SU-DHL-6 (cell line): ENCODE measurements at regions not wholly inside any gene's neighbourhood (a gene's known extent, or its start where the extent isn't known, plus 50 kb on each side); places are given as distances from the start of the nearest gene placed in this dataset.

Experiments used
- H2AFZ ChIP-seq: fragments of 200-600 bp; sonication (generic); 2 replicates; pipeline ENCODE4 v1.6.1; 2014; ENCODE audit warnings: low read depth, mild to moderate bottlenecking, moderate library complexity, mixed read lengths, antibody characterized with exemption, low read length; ENCODE audit not compliant: severe bottlenecking
- H3F3A ChIP-seq: fragments of 200-600 bp; shearing (Covaris generic); 2 replicates; pipeline ENCODE4 v1.6.0; 2016; ENCODE audit warnings: antibody characterized with exemption, mild to moderate bottlenecking; ENCODE audit not compliant: insufficient read depth
- H3K27ac ChIP-seq: fragments of 200-600 bp; sonication (generic); 2 replicates; pipeline ENCODE4 v1.5.1; 2016; ENCODE audit warnings: low read depth, mild to moderate bottlenecking, low read length, moderate library complexity, mixed read lengths
- H3K27me3 ChIP-seq: fragments of 200-600 bp; sonication (generic), shearing (Covaris generic); 2 replicates; pipeline ENCODE4 v1.6.0; 2014; ENCODE audit warnings: mild to moderate bottlenecking, low read length
- H3K36me3 ChIP-seq: fragments of 200-600 bp; sonication (generic); 2 replicates; pipeline ENCODE4 v1.6.1; 2014; ENCODE audit warnings: mild to moderate bottlenecking, low read length, mixed read lengths
- H3K4me2 ChIP-seq: fragments of 300-600, 200-600 bp; shearing (Covaris generic), sonication (generic); 2 replicates; pipeline ENCODE4 v1.6.0; 2014; ENCODE audit warnings: low read length, low read depth, mild to moderate bottlenecking; ENCODE audit not compliant: poor library complexity, severe bottlenecking
- H3K4me3 ChIP-seq: fragments of 200-600 bp; sonication (generic); 2 replicates; pipeline ENCODE4 v1.5.1; 2014; ENCODE audit warnings: antibody characterized with exemption, low read length, mild to moderate bottlenecking, mixed read lengths; ENCODE audit not compliant: insufficient read depth, poor library complexity, severe bottlenecking
- H3K79me2 ChIP-seq: fragments of 200-600 bp; sonication (generic); 2 replicates; pipeline ENCODE4 v1.6.1; 2014; ENCODE audit warnings: mild to moderate bottlenecking, low read length, moderate library complexity; ENCODE audit not compliant: insufficient read depth
- H3K9ac ChIP-seq: fragments of 200-600 bp; sonication (generic); 2 replicates; pipeline ENCODE4 v1.7.0; 2014; ENCODE audit warnings: mild to moderate bottlenecking, low read length
- H3K9me2 ChIP-seq: fragments of 200-600 bp; sonication (generic); replicated peaks from 2 replicates; pipeline ENCODE4 v1.6.1; 2014; ENCODE audit warnings: low read length; ENCODE audit not compliant: insufficient read depth
- H3K9me3 ChIP-seq: fragments of 200-600 bp; sonication (generic); 2 replicates; pipeline ENCODE4 v1.6.1; 2014; ENCODE audit warnings: low read length, mixed read lengths; ENCODE audit not compliant: insufficient read depth
- H4K20me1 ChIP-seq: fragments of 200-600 bp; sonication (generic); 2 replicates; pipeline ENCODE4 v1.6.1; 2014; ENCODE audit warnings: low read depth, mild to moderate bottlenecking, antibody characterized with exemption, low read length, moderate library complexity, mixed read lengths
- CTCF ChIP-seq: fragments of 200-600 bp; sonication (generic); IDR thresholded peaks from one replicate; pipeline ENCODE4 v1.5.1; 2017; ENCODE audit warnings: antibody characterized with exemption, mild to moderate bottlenecking, low read length, moderate library complexity; ENCODE audit not compliant: insufficient read depth, poor library complexity, severe bottlenecking
- EZH2phosphoT487 ChIP-seq: fragments of 200-600 bp; sonication (generic), shearing (Covaris generic); conservative IDR thresholded peaks from 2 replicates; pipeline ENCODE4 v1.6.1; 2018; ENCODE audit warnings: mild to moderate bottlenecking, antibody characterized with exemption, low read length, moderate library complexity, mixed read lengths

- Histone ChIP-seq H4K20me1 (no peaks in the 10 kb centered on the region), H3K27me3 (no peaks in the 10 kb centered on the region), H3F3A (no peaks in the 10 kb centered on the region), H3K4me3 (no peak overlapping the region), H3K9me3 (no peaks in the 10 kb centered on the region), H3K79me2 (no peaks in the 10 kb centered on the region), H3K4me2 (no peak overlapping the region), H3K27ac (no peak overlapping the region), H3K9ac (no peak overlapping the region), H3K9me2 (no peaks in the 10 kb centered on the region), H3K36me3 (no peaks in the 10 kb centered on the region), H2AFZ (no peak overlapping the region)
- TF ChIP-seq CTCF (no peak), EZH2phosphoT487 (no peak)
Observed at GRCh38 chr2:111617299-111618225, 266.4 kb downstream of the ANAPC1 start.

DNA sequence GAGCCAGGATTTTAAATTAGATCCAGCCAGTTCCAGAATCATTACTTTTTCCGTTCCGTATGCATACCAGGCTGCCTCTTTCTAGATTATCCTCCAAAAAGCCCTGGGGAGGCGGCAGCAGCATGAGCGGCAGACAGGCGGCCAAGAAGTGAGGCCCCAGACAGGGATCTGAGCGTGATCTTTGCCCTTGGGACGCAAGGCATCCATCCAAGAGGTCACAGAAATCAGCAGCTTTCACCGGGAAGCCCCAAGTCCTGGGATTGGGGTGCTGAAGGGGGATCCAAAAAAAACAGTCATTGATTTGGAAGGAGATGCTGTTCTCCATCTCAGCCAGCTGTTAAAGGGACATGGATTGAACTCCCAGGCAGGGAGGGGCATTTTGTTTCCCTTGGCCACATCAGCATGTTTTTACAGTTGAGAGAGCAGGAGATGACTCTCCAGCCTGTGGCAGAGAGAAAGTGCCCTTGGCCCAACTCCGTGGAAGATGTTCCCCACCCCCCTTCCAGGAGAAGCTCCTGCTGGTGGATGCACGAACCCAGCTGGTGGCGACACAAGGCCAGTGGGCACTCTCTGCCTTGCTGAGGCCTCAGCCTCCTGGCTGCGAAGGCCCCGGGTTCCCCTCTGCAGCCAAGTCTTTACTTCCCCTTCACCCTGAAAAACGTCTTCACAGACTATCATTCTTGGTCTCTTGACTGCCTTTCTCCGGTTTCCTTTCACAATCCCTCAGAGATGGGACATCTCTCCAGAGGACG lies 265.6 kb downstream of the ANAPC1 start:
- Histone ChIP-seq H4K20me1 (no peaks in the 10 kb centered on the region), H2AFZ (no peak overlapping the region), H3K4me3 (no peak overlapping the region), H3K27ac (no peak overlapping the region), H3K9me3 (no peaks in the 10 kb centered on the region), H3K9me2 (no peaks in the 10 kb centered on the region), H3K36me3 (no peaks in the 10 kb centered on the region), H3K79me2 (no peaks in the 10 kb centered on the region), H3K27me3 (no peaks in the 10 kb centered on the region), H3K4me2 (no peak overlapping the region), H3K9ac (no peak overlapping the region), H3F3A (no peaks in the 10 kb centered on the region)
- no peak for TF ChIP-seq CTCF
- no peak for TF ChIP-seq EZH2phosphoT487

DNA sequence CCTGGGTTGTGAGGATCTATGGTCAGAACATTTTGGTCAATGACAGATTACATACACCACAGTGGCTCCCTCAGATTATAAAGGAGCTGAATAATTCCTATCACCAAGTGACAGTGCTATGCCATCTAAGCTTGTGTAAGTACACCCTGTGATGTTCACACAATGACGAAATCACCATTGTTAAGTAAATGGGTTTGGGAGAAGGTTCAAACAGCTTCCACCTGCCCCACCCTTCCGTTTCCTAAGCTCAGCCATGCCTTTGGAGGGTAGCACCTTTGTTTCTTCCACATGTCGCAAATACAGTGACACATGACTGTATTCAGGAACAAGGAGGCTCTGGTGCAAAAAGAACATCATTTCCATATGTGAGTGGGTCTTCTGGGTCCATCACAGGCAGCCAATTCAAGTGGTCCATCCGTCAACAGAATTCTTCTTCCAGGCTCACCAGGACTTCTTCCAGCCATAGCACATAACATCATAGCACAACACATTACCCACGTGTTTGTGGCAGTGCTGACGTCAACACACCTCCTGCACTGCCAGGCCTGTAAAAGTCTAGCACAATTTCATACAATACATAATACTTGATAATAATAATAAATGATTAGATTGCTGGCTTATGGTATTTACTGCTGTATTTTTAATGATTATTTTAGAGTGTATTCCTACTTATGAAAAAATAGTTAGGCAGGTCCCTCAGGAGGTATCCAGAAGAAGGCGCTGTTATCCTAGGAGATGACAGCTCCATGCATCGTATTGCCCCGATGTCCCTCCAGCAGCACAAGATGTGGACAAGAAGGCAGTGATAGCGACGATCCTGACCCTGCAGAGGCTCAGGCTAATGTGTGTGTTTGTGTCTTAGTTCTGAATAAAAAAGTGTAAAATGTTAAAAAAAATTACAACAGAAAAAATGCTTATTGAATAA lies 264.8 kb downstream of the ANAPC1 start:
- no peak overlapping the region for H3K27ac ChIP-seq
- no peak overlapping the region for H3K9ac ChIP-seq
- no peaks in the 10 kb centered on the region for H4K20me1 ChIP-seq
- H3K9me2 ChIP-seq = no peaks in the 10 kb centered on the region
- H3F3A ChIP-seq = no peaks in the 10 kb centered on the region
- no peaks in the 10 kb centered on the region for H3K9me3 ChIP-seq
- no peaks in the 10 kb centered on the region for H3K36me3 ChIP-seq
- TF ChIP-seq CTCF = peak; percentile 17
- no peak for TF ChIP-seq EZH2phosphoT487
- H3K79me2 ChIP-seq = no peaks in the 10 kb centered on the region
- no peaks in the 10 kb centered on the region for H3K27me3 ChIP-seq
- H2AFZ ChIP-seq = no peak overlapping the region
- no peak overlapping the region for H3K4me3 ChIP-seq
- H3K4me2 ChIP-seq = no peak overlapping the region
